ENCODE measurements at regions not wholly inside any gene's neighbourhood (a gene's known extent, or its start where the extent isn't known, plus 50 kb on each side); places are given as distances from the start of the nearest gene placed in this dataset.
"Not testable (repeated sequence)": the region's sequence is repeated elsewhere in the genome, so short reads cannot be mapped to it uniquely, and the experiment has no call there.

DNA sequence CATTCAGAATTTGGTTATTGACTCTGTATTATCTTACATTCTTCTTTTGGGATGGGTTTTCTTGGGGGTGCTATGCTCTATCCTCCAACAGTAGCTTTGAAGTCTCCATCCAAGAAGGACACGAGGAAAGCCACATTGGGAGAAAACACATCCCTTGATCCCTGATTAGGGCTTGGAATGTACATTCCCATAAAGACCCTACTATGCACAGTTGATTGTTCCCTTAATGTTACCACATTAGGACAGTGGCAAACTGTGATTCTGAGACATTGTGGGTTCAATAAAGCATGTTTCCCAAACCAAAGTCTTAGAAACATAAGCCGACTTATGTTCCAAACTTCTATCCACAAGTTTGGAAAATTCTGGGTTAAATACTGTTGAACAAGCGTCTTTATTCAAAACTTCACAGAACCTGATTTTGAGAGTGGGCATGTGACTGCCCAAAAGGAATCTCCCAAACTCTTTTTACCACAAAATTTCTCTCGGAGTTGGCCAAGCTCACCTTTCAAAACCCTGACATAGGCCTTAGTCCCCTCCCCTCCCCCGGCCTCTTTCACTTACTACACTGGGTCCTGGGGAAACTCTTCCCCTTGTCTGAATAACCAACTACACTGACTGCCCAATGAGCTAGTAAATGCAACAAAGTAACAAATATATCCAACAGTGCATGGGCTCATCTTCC lies 177.0 kb upstream of the KAZN start:
- DNase-seq = no peak

DNA sequence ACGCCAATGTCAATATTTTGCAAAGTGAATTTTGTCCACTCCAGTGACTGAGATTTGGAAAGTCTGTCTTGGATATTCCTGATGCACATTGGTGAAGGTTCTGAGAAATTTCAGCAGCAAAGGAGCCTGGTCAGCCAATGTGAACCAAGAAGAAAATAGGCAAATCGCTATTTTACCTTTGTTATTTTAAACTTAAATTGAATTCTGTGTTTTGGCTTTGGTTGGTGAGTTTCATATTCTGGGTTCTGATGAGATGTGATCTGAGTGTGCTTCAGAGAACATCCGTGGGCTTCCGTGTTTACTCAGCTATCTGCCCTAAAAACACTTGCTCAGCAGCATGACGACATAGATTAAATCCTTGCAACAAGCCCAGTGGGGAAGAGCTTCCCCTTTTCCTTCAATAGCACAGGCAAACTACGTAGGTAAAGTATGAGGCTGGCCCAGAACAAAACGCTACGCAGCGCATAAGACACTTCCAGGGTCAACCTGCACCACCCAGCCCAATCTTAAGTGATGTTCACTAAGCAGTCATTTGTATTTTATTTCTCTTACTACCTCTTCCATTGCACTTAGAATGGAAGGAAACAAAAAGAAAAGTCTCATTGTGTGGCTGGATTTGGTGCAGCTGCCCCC lies 176.4 kb upstream of the KAZN start:
- no peak for DNase-seq

- DNase-seq = no peak
Measured at GRCh38 chr1:14424325-14425002, 174.0 kb upstream of the KAZN start.

GRCh38 chr1:14426854-14427253 lies 171.6 kb upstream of the KAZN start:
- DNase-seq = no peak

GRCh38 chr1:14429577-14429976 lies 168.9 kb upstream of the KAZN start:
- DNase-seq = no peak

GRCh38 chr1:14432728-14433127 lies 165.8 kb upstream of the KAZN start:
- DNase-seq = not testable (repeated sequence)

DNA sequence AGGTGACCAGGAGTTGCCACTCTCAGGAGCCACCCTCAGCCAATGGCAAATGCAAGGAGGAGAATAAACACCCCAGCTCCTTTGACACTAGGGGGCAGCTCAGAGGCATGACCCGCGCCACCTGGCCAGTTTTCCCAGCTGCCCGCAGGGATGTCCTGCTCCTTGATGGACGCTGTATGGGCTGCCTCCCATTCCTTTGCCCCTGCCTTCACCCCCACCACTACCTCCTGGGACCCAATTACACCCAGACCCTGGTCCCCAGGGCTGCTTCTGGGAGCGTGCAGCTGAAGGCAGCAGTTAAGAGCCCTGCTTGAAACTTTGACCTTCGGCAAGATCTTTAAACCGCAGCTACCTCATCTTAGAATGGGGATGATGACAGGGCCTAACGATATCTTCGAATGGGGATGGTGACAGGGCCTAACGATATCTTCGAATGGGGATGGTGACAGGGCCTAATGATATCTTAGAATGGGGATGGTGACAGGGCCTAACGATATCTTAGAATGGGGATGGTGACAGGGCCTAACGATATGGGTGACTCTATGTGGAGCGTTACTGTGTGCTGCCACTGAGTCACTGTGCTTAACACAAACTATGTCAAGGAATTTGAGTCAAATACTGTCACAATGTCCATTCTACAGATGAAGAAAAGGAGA lies 163.0 kb upstream of the KAZN start:
- DNase-seq = no peak

GRCh38 chr1:14437417-14437918 lies 161.0 kb upstream of the KAZN start:
- DNase-seq = no peak

- no peak for DNase-seq
Measured at GRCh38 chr1:14438127-14438769, 160.2 kb upstream of the KAZN start.

- DNase-seq = no peak
Measured at GRCh38 chr1:14439015-14439414, 159.5 kb upstream of the KAZN start.

DNA sequence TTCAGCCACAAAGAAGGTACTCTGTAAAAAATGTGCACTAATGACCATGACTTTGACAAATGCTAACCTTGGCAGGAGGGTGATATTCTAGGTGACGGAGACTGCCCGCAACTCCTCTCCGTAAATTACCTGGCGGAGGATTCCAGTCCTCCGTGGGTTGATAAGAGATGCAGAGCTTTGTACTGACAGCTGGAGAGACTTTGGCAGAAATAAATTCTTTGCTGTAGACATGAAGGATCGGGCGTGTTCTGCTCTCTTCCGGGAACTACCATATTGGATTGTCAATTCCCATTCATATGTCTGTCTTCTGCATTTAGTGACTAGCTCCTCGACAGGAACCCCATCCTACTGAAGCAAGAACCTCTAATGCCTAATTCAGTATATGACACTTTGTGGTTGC lies 158.3 kb upstream of the KAZN start:
- DNase-seq = no peak

DNA sequence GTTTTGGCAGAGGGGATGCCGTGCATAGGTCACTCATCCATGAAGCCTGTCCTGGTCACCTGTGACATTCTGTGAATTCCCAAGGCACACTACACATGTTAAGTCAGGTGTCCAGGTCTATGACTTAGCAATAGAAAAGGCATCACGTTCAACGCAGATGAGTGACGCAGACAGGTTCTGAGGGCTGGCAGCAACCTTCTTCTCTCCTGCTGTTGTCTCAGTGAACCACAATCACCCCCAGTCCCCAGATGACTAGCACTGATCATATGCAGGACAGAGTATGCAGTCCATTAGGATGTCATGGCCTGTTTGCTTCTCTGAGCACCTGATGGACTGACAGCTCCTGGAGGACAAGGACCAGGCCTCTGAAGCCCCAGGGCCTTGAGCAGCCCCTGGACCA lies 157.8 kb upstream of the KAZN start:
- DNase-seq = no peak

DNA sequence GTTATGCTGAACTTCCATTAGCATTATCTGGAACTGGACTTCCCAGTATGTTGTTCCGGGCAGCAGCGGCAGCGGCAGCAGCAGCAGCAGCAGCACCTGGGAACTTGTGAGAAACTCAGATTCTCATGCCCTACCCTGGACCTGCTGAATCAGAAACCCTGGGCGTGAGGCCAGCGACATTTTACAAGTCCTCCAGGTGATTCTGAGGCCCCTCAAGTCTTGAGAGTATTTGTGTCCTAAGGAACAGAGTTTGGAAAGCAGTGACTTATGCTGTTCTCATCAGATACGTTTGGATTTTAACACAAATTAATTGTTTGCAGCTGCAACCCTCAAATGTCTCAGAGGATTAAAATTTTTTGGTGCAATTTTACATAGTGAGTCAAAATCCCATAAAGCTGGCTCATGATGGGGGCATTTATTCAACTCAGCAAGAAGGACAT lies 157.2 kb upstream of the KAZN start:
- DNase-seq = no peak

- DNase-seq = no peak
Measured at GRCh38 chr1:14442669-14443068, 155.8 kb upstream of the KAZN start.

DNA sequence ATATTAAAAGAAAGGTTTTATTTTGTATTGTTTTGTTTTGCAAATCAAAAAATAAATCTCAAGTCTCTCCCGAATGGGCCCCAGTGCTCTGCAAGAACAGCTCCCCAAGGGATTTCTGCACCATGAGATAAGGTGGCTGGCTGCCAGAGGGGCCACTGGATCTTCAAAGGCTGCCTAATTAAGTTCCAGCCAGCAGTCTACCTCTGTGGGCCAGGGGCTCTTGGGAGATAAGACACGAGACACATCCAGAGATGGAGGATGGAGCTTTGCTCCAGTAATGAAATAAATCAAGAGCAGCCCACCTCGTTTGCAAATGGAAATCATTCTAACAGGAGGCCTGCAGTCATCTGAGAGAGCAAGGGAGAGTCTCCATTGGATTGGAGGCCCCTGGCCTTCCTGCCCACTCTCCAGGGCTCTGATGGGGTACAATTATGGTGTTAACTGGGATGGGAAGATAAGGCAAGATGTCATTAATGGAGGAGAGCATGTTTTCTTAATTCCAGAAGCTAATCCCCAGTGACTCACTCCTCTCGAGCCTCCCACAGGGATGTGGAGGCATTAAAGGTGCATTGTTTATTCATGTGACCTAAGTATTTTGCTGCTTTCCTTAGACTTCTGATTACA lies 155.2 kb upstream of the KAZN start:
- DNase-seq = no peak

DNA sequence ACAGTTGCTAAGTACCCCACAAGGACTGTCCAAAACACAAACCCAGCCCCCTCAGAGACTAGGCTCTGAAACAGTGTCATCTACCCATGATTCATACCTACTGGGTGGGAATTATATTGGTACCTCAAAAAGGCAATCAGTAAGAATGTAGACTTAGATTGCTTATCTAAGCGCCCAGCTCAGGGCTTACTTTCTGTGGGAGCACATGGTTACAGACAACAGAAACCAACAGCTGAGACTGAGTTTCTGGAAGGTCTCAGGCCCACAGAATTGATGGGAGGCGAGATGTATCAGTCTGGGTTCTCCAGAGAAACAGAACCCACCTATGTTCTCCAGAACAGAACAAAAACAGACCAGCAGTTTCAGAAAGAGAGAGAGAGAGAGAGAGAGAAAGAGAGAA lies 147.3 kb upstream of the KAZN start:
- DNase-seq = no peak

DNA sequence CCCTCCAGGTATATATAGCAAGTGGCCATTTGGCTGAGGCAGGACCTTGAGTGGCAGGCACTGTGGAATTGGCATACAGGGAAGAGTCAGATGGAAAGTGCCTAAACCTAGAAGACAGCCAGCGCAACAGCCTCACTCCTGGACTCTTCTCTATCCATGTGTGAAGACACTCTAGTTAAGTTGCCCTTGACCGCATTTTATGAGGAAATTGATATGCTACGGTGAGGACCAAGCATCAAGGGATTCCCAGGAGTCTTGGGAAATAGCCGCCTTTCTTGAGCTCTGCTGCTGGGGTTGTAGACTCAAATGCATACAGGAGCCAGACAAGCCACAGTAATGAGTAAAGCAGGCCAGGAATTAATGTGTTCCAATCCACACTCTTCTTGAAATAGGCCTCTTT lies 145.9 kb upstream of the KAZN start:
- DNase-seq = no peak

GRCh38 chr1:14460173-14460572 lies 138.3 kb upstream of the KAZN start:
- DNase-seq = no peak

DNA sequence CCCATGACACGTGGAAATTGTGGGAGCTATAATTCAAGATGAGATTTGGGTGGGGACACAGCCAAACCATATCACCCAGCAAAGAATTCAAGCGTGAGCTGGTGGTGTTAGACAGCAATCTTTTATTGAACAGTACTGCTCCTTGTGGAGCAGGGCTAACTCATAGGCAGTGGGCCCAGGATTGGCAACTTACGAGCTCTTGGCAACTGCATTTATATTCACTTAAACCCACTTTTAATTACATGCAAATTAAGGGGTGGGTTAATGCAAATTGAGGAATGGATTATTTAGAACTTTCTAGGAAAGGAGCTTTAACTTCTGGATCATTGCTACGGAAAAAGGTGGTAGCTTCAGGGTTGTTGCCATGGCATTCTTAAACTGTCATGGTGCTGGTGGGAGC lies 135.6 kb upstream of the KAZN start:
- DNase-seq = no peak

DNA sequence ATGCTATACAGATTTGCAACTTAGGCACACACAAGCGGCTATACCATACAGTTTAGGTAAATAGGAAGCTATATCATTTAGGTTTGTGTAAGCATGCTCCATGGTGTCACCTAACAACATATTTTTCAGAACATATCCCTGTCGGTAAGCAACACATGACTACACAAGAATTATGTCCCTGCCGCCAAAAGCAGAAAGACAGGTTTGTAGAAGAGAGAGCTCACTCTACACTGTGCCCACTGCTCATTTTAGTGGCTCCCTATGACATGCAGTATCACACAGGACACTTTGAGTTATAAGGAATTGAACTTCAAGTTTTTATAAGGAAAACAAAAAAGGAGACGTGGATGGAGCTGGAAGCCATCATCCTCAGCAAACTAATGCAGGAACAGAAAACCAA lies 132.5 kb upstream of the KAZN start:
- DNase-seq = no peak

DNA sequence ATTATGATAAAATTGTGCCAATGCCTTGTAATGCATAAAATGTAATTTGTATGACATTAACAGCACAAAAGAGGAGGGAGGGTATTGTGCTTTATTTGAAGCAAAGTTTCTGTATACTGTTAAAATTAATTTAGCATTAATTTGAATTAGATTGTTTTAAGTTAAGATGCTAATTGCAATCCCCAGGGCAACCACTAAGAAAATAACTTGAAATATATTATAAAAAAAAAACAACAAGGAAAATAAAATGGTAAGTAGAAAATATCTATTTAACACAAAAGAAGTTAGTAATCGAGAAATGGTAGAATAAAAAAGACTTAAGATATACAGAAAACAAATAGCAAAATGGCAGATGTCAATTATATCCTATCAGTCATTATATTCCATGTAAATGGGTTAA lies 131.4 kb upstream of the KAZN start:
- DNase-seq = no peak

GRCh38 chr1:14468751-14469150 lies 129.7 kb upstream of the KAZN start:
- DNase-seq = no peak

- DNase-seq = no peak
Measured at GRCh38 chr1:14470802-14471201, 127.7 kb upstream of the KAZN start.

Measured in stimulated activated CD4-positive, alpha-beta T cell treated with anti-CD3 and anti-CD28 coated beads, Interleukin-4, amount 100 ng/mL, for 24 hours (primary cell).